ENCODE measurements at regions not wholly inside any gene's neighbourhood (a gene's known extent, or its start where the extent isn't known, plus 50 kb on each side); places are given as distances from the start of the nearest gene placed in this dataset.

- TF ChIP-seq CTCF (conservative IDR thresholded peaks at IDR 0.05; ENCODE audit: low read depth in 2 of 2) (no peak), CREB1 (CRISPR knock-in tag; IDR thresholded peaks at IDR 0.05; ENCODE audit: low read depth) (no peak), ZNF331 (CRISPR knock-in tag; IDR thresholded peaks at IDR 0.05; ENCODE audit: low read depth) (no peak)
These were observed 174.0 kb downstream of the ZFP36L2 start (continued) for GRCh38 chr2:43052204-43052943.

DNA sequence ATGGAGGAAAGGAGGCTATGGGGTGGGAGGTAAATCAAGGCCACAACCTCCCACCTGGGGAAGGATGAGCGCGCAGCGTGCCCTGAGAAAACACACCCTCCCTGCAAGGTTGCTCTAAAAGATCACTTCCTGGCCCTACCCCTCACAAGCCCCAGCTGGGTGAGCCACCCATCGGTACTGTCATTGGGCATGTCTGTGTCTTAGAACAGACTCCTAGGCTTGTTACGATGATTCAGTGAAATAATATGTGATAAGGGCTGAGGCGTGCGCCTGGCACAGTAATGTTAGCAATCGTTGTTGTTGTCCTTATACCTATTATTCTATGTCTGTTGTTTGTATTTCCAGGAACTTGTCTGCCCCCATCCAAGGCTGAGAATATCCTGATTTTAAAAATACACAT, 175.1 kb downstream of the ZFP36L2 start:
- no peak overlapping the region for H3K4me2 ChIP-seq
- H3K79me2 ChIP-seq (replicated peaks; ENCODE audit: insufficient read depth): no peaks in the 10 kb centered on the region
- H3K36me3 ChIP-seq (ENCODE audit: insufficient read depth): no peaks in the 10 kb centered on the region
- Mint-ChIP-seq H3K4me1 (peaks cover 21% of the 10 kb centered on the region), H3K4me3 (no peak overlapping the region), H3K27ac (no peak overlapping the region), H3K36me3 (ENCODE audit: low read depth) (no peaks in the 10 kb centered on the region; the same call in 2 of the 3 replicates), H3K27me3 (ENCODE audit: insufficient read depth, low read depth, poor library complexity) (peaks cover 13% of the 10 kb centered on the region), H3K9me3 (no peaks in the 10 kb centered on the region; the same call in 2 of the 3 replicates)
- no peak for DNase-seq (ENCODE audit: low spot score)
- no peaks in the 10 kb centered on the region for H3F3A ChIP-seq (replicated peaks; ENCODE audit: low read depth)
- 0 out of 2 replicates have a peak overlapping the region, but pooled peaks have one; percentile 43 for H2AFZ ChIP-seq
- no peaks in the 10 kb centered on the region for H4K20me1 ChIP-seq (replicated peaks; ENCODE audit: insufficient read depth)
- H3K27ac ChIP-seq (ENCODE audit: low read depth): no peak overlapping the region
- H3K9me2 ChIP-seq (ENCODE audit: insufficient read depth): no peaks in the 10 kb centered on the region
- no peak for ATAC-seq
- H3K4me3 ChIP-seq: no peak overlapping the region
- H3K4me1 ChIP-seq (ENCODE audit: insufficient read depth): no peaks in the 10 kb centered on the region
- TF ChIP-seq EZH2 (IDR thresholded peaks at IDR 0.05; ENCODE audit: low read depth, unreplicated experiment): no peak
- TF ChIP-seq STAT1 (IDR thresholded peaks at IDR 0.05; ENCODE audit: unreplicated experiment): no peak
- TF ChIP-seq ZNF462 (CRISPR knock-in tag; IDR thresholded peaks at IDR 0.05): no peak
- H3K27me3 ChIP-seq (ENCODE audit: insufficient read depth): no peaks in the 10 kb centered on the region

Measured in GM23338 (cell line).